T-helper 2 cell treated with Interferon-gamma antibody and Interleukin-4, amounts not matched to agents 5 μg/mL and 100 μg/mL, for 36 hours (primary cell): ENCODE measurements at regions not wholly inside any gene's neighbourhood (a gene's known extent, or its start where the extent isn't known, plus 50 kb on each side); places are given as distances from the start of the nearest gene placed in this dataset.
"Not testable (repeated sequence)": the region's sequence is repeated elsewhere in the genome, so short reads cannot be mapped to it uniquely, and the experiment has no call there.

Source experiments
- DNase-seq: peaks from one replicate; pipeline ENCODE4 v3.0.0; 2021; ENCODE audit warnings: low spot score
- H3K27ac Mint-ChIP-seq: one replicate; pipeline ENCODE4 v1.8.0; 2021; ENCODE audit warnings: mild to moderate bottlenecking, mixed read lengths
- H3K27me3 Mint-ChIP-seq: one replicate; pipeline ENCODE4 v1.8.0; 2021; ENCODE audit warnings: low read depth, mixed read lengths
- H3K36me3 Mint-ChIP-seq: one replicate; pipeline ENCODE4 v1.8.0; 2021; ENCODE audit warnings: low read depth, mixed read lengths
- H3K4me1 Mint-ChIP-seq: one replicate; pipeline ENCODE4 v1.8.0; 2021; ENCODE audit warnings: low read depth, mixed read lengths
- H3K4me3 Mint-ChIP-seq: one replicate; pipeline ENCODE4 v1.8.0; 2022; ENCODE audit warnings: mild to moderate bottlenecking, moderate library complexity, mixed read lengths
- H3K9me3 Mint-ChIP-seq: one replicate; pipeline ENCODE4 v1.8.0; 2021; ENCODE audit warnings: mixed read lengths

GRCh38 chr2:111567233-111567632 lies 316.8 kb downstream of the ANAPC1 start:
- H3K36me3 Mint-ChIP-seq, H3K27ac Mint-ChIP-seq, H3K9me3 Mint-ChIP-seq, H3K27me3 Mint-ChIP-seq, H3K4me3 Mint-ChIP-seq, H3K4me1 Mint-ChIP-seq: not testable (repeated sequence)
- DNase-seq, result peak; percentile 24

- not testable (repeated sequence) for H3K36me3 Mint-ChIP-seq, H3K9me3 Mint-ChIP-seq, H3K4me1 Mint-ChIP-seq, DNase-seq, H3K27ac Mint-ChIP-seq, H3K27me3 Mint-ChIP-seq
- peak overlapping the region; percentile 61 for H3K4me3 Mint-ChIP-seq
These were observed 314.4 kb downstream of the ANAPC1 start for GRCh38 chr2:111569356-111570199.

- H3K36me3 Mint-ChIP-seq, H3K9me3 Mint-ChIP-seq, H3K27ac Mint-ChIP-seq, H3K4me1 Mint-ChIP-seq: not testable (repeated sequence)
- DNase-seq, result peak; percentile 7
- peaks cover 13% of the 10 kb centered on the region for H3K27me3 Mint-ChIP-seq
- H3K4me3 Mint-ChIP-seq, result peak overlapping the region; percentile 61
These were observed 313.5 kb downstream of the ANAPC1 start for GRCh38 chr2:111570300-111571114.

- not testable (repeated sequence) for H3K4me3 Mint-ChIP-seq
- peaks cover 13% of the 10 kb centered on the region for H3K27me3 Mint-ChIP-seq
These were observed 309.2 kb downstream of the ANAPC1 start for GRCh38 chr2:111574803-111575202.

GRCh38 chr2:111577154-111577885 lies 306.7 kb downstream of the ANAPC1 start:
- not testable (repeated sequence) for DNase-seq, H3K36me3 Mint-ChIP-seq, H3K9me3 Mint-ChIP-seq, H3K27me3 Mint-ChIP-seq, H3K4me3 Mint-ChIP-seq, H3K27ac Mint-ChIP-seq, H3K4me1 Mint-ChIP-seq

More at GRCh38 chr2:111574803-111575202, 309.2 kb downstream of the ANAPC1 start:
- not testable (repeated sequence) for DNase-seq, H3K9me3 Mint-ChIP-seq, H3K27ac Mint-ChIP-seq, H3K4me1 Mint-ChIP-seq, H3K36me3 Mint-ChIP-seq

DNA sequence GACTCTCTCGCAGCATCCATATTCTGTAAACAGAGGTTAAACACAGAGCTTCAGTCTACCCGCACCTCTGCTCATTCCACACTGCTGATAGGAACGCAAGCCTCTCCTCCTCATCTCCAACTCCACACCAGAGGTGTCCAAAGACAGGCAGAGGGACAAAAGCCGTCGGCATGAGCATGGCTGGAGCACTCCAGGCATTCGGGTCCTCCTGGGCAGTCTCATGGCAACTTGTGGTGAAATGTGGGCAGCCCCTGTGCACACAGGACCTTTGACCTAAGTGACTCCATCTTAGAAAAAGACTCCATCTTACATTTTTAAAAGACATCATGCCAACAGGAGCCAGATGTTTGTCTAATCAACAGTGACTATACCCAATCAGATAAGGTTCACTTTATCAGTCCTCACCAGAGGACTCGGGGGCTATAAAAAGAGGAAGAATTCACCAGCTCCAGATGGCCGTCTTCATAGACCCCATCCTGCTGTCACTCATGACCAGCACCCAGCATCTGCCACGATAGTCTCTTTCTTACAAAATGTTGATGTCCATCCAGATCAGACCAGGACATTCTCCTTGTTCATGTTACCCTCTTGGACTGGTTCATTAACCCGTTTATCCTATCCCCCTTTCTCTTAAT lies 304.4 kb downstream of the ANAPC1 start:
- not testable (repeated sequence) for H3K4me1 Mint-ChIP-seq, H3K27ac Mint-ChIP-seq, DNase-seq, H3K4me3 Mint-ChIP-seq, H3K9me3 Mint-ChIP-seq, H3K27me3 Mint-ChIP-seq, H3K36me3 Mint-ChIP-seq

DNA sequence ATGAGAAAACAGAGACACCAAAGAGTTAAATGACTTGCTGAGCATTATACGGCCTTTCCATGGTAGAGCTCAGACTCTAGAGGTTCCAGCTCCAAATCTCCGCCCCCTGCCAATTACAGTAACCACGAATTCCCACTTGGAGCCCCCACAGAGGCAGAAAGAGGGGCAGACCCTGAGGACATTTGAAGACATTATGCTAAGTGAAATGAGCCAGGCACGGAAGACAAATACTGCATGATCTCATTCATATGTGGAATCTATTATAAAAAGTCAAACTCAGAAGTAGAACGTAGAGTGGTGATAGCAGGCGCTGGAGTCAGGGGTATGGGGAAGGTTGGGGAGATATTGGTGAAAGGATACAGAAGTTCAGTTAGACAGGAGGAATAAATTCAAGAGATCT lies 303.4 kb downstream of the ANAPC1 start:
- not testable (repeated sequence) for H3K27me3 Mint-ChIP-seq, H3K36me3 Mint-ChIP-seq, H3K27ac Mint-ChIP-seq, H3K4me3 Mint-ChIP-seq, DNase-seq, H3K9me3 Mint-ChIP-seq, H3K4me1 Mint-ChIP-seq

DNA sequence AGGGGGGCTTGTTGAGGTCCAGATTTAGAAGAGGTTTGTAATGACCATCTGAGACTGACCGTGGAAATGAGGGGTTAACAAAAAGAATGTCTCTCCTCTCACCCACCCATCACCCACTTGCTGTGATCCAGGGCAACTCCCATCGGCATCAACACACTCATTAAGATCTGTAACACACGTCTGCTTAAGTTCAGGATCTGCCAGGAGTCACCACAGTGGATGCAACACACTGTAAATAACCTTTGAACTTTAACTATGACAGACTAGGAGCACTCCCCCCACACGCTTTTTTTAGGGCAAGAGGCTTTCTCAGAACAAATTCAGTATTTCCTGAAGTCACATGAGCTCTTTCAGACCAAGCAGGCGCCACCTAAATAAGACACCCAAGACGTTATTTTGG lies 301.9 kb downstream of the ANAPC1 start:
- DNase-seq, H3K36me3 Mint-ChIP-seq, H3K27ac Mint-ChIP-seq, H3K4me3 Mint-ChIP-seq, H3K9me3 Mint-ChIP-seq, H3K4me1 Mint-ChIP-seq, H3K27me3 Mint-ChIP-seq: not testable (repeated sequence)

DNA sequence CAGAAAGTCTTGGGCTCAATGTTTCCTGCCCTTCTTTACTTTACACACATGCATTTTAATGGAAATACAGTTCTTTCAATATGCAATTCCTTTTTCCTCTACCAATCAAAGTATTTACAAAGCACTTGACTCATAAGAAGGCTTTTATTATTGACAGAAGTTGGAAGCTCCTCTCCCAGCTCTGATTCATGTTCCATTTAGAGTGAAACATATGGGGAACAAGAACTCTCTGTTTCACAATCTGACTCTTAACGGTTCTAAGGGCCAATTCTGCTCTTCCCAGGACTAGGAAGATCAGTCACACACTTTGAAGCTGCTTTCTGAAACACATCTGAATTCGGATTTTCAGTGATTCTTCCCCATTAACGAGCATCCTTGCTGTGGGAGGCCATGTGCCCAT lies 300.5 kb downstream of the ANAPC1 start:
- DNase-seq, result not testable (repeated sequence)

DNA sequence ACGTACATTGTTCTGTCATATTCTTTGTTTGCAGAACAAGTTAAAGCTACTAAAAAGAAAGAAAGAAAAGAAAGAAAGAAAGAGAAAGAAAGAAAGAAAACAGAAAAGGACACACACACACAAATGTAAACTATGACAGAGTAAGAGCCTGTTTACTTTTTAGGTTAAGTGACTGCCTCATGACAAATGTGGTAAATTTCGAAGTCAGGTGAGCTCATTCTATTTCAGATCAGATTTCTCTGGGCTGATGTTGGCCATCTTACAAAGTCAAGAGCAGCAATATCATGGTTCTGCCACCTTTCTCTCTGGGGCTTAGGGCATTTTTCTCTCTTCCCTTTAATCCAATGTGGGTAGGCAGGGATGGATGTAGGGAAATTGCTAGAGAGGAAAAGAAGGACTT lies 299.5 kb downstream of the ANAPC1 start:
- not testable (repeated sequence) for H3K36me3 Mint-ChIP-seq, H3K4me1 Mint-ChIP-seq, H3K9me3 Mint-ChIP-seq, H3K27ac Mint-ChIP-seq, H3K27me3 Mint-ChIP-seq, H3K4me3 Mint-ChIP-seq, DNase-seq

More for the DNA sequence above, 300.5 kb downstream of the ANAPC1 start:
- not testable (repeated sequence) for H3K4me1 Mint-ChIP-seq, H3K9me3 Mint-ChIP-seq, H3K36me3 Mint-ChIP-seq, H3K4me3 Mint-ChIP-seq, H3K27me3 Mint-ChIP-seq, H3K27ac Mint-ChIP-seq

DNA sequence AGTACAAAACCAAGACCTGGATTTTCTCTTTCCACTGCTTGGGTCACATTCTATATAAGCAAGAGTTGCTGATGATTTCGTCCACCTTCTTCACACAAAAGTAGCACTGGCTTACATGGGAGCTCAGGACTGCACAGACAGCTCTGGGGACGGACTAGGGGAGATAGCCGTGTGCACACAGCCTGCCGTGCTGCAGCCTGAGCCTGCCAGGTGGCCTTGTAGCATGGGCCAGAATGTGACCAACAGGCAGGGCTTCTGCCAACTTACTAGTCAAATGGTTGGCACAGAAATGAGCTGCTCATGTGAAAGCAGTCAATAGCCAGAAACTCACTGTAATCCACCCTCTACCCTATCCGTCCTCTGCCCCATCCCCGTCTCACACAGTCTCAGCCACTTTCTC lies 299.0 kb downstream of the ANAPC1 start:
- H3K27me3 Mint-ChIP-seq, H3K4me1 Mint-ChIP-seq, H3K36me3 Mint-ChIP-seq, DNase-seq, H3K9me3 Mint-ChIP-seq, H3K27ac Mint-ChIP-seq, H3K4me3 Mint-ChIP-seq: not testable (repeated sequence)

DNA sequence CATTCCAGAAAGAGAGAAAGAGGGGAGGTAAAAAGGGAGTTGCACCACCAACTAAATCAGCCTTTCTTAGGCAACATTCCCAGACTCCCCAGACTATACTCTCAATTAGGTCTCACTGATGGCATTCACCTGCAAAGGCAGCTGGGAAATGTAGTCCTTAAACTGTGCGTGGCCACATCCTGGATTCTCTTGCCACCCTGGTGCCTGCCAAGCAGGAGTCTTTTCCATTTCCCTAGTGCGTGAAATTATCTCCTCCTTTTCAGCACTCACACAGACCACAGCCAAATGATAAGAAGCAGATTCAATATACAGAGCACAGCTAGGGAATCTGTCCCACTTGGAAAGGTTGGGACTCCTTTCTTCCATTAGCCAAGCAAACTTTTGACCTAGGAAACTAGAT lies 298.0 kb downstream of the ANAPC1 start:
- not testable (repeated sequence) for H3K4me1 Mint-ChIP-seq, H3K4me3 Mint-ChIP-seq, H3K36me3 Mint-ChIP-seq, H3K9me3 Mint-ChIP-seq, H3K27me3 Mint-ChIP-seq, H3K27ac Mint-ChIP-seq, DNase-seq

DNA sequence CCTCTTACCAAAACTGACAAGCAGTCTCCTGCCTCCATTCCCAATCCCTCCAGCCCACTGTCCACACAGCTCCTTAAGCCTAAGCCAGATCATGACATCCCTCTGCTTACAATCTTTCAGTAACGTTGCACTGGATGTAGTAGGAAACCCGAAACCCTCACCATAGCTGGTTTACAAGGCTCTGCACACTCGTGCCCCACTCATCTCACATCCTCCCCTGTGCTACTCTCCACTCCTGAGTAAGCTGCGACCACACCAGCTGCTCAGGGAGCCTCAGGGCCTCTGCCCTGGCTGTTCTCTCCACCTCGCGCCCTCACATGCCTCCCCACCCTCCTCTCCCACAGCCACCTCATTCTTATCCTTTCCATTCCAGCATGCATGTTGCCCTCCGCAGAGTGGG lies 288.9 kb downstream of the ANAPC1 start:
- not testable (repeated sequence) for H3K9me3 Mint-ChIP-seq, H3K27me3 Mint-ChIP-seq, DNase-seq, H3K36me3 Mint-ChIP-seq, H3K27ac Mint-ChIP-seq, H3K4me3 Mint-ChIP-seq, H3K4me1 Mint-ChIP-seq
